IMR-90 (cell line): ENCODE measurements at regions not wholly inside any gene's neighbourhood (a gene's known extent, or its start where the extent isn't known, plus 50 kb on each side); places are given as distances from the start of the nearest gene placed in this dataset.

Experiments
- MAZ ChIP-seq: IDR thresholded peaks from 2 replicates; pipeline ENCODE4 v1.6.1; 2012; ENCODE audit warnings: low read depth, mild to moderate bottlenecking, low read length, improper control_type of control experiment, moderate library complexity, borderline replicate concordance
- NFE2L2 ChIP-seq: fragments of 150-350 bp; IDR thresholded peaks from 2 replicates; pipeline ENCODE4 v1.6.1; 2016; ENCODE audit warnings: low read depth, mild to moderate bottlenecking, low read length
- TF ChIP-seq, protein P1 (sequence below): fragments of 150-350 bp; IDR thresholded peaks from 2 replicates; pipeline ENCODE4 v1.6.1; 2017; ENCODE audit warnings: mild to moderate bottlenecking, antibody characterized with exemption, low read length, low read depth

DNA sequence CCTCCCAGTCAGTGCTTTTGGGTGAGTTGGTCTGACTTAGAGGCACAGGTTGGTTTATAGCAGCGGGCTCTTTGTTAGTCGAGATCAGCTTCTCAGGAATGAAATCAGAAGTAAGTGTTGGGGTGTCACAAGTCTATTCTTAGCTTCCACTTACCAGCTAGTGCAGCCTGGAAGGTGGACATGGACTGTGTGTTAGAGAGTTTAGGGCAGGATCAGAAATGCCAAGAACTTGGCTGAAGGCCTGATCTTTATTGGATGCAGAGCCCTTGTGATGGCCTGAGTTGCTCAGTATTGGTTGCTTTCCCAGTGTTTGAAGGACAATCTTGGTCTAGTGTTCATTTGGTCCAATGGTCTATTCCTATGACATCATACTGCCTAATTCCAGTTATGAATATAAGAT, 377.0 kb upstream of the USP24 start:
- TF ChIP-seq NFE2L2 (no peak), MAZ (no peak)
- TF ChIP-seq, protein P1, sequence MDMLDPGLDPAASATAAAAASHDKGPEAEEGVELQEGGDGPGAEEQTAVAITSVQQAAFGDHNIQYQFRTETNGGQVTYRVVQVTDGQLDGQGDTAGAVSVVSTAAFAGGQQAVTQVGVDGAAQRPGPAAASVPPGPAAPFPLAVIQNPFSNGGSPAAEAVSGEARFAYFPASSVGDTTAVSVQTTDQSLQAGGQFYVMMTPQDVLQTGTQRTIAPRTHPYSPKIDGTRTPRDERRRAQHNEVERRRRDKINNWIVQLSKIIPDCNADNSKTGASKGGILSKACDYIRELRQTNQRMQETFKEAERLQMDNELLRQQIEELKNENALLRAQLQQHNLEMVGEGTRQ = no peak
